Transverse colon (tissue), 4 donors: ENCODE measurements at regions not wholly inside any gene's neighbourhood (a gene's known extent, or its start where the extent isn't known, plus 50 kb on each side); places are given as distances from the start of the nearest gene placed in this dataset.

Experiments used
- DNase-seq: peaks from one replicate; pipeline ENCODE4 v3.0.0-alpha.2; 2019
- H3K27ac ChIP-seq, 4 donors: fragments of 200-600 bp; sonication (generic); 2 replicates each; pipeline ENCODE4 v1.5.1; 2016 to 2018; ENCODE audit warnings: inconsistent platforms in 4 of 4
- H3K27me3 ChIP-seq: fragments of 200-600 bp; sonication (generic); 2 replicates; pipeline ENCODE4 v1.5.1; 2017; ENCODE audit warnings: inconsistent platforms
- H3K36me3 ChIP-seq, 4 donors: fragments of 200-600 bp; sonication (generic); 2 replicates each; pipeline ENCODE4 v1.5.1; 2017 to 2019; ENCODE audit warnings: inconsistent platforms in 4 of 4
- H3K4me1 ChIP-seq, 4 donors: fragments of 200-600 bp; sonication (generic); 2 replicates each; pipeline ENCODE4 v1.5.1; 2017 to 2020; ENCODE audit warnings: inconsistent platforms in 4 of 4
- H3K4me3 ChIP-seq, 4 donors: fragments of 200-600 bp; sonication (generic); 1 replicate in 1 of 4; 2 replicates in 3 of 4; pipeline versions ENCODE4 v1.5.1 to v1.6.1; 2017 to 2019; ENCODE audit warnings: inconsistent platforms in 4 of 4
- H3K9me3 ChIP-seq, 2 donors: fragments of 200-600 bp; sonication (generic); 2 replicates each; pipeline ENCODE4 v1.5.1; 2017 to 2019; ENCODE audit warnings: inconsistent platforms in 2 of 2
- EP300 ChIP-seq: sonication (generic); formaldehyde crosslinking; IDR thresholded peaks from one replicate; pipeline ENCODE4 v1.6.1; 2017; ENCODE audit warnings: antibody characterized with exemption, low read depth
- POLR2A ChIP-seq: fragments of 450-650 bp; IDR thresholded peaks from one replicate; pipeline ENCODE4 v1.6.1; 2016; ENCODE audit warnings: antibody characterized with exemption, mild to moderate bottlenecking, moderate library complexity
- POLR2AphosphoS5 ChIP-seq, 3 donors: sonication (generic); formaldehyde crosslinking; IDR thresholded peaks; one replicate each; pipeline ENCODE4 v1.6.1; 2016; ENCODE audit warnings: antibody characterized with exemption in 3 of 3
- WGBS, 2 donors: methylation state at CpG; one replicate each; pipeline ENCODE4 v1.1.5; 2018; ENCODE audit warnings: low coverage in 1 of 2; 5-methylcytosine and 5-hydroxymethylcytosine counted together
- in situ Hi-C, 4 donors: fragments of 200-750 bp; cut with MboI; loops; one replicate each; pipeline versions ENCODE4 v1.15.0 to v1.15.1; 2017; ENCODE audit warnings: low sequenced_read_pairs in 3 of 4, low pct_ligation_motif_present in 1 of 4, low pct_unique_long_range_greater_than_20kb in 1 of 4
- intact Hi-C: fragments of 100-400 bp; cut with DNase I; formaldehyde crosslinking; loops from one replicate; pipeline ENCODE4 v1.15.1; 2023; ENCODE audit warnings: low total_unique reads
- TF ChIP-seq, protein P1 (sequence below), 5 experiments: fragments of 200-600 bp in 3 of 5; fragments of 450-650 bp in 2 of 5; sonication (generic) in 3 of 5; IDR thresholded peaks; 1 replicate in 2 of 5; 2 replicates in 3 of 5; pipeline ENCODE4 v1.5.1; 2016 to 2017; ENCODE audit warnings: antibody characterized with exemption in 5 of 5, inconsistent platforms in 3 of 5, mild to moderate bottlenecking in 2 of 5, moderate library complexity in 1 of 5

DNA sequence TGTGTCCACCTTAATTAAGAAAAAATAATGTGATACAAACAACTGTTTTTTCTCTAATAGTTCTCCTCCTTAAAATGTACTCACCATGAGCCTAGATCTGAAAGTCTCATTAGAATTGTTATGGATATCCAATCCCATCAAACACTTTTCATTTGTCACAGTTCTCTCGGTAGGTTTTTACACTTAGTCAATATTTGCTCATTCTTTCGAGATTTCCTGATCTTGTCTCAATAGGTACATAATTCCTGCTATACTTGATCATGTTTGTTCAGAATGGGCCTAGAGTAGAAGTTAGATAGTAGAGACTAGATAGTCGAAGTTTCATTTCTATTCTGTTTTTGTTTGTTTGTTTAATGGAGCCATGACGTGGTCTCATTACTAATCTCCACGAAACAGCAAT, 2005.7 kb downstream of the NCAM2 start:
- no peaks in the 10 kb centered on the region for H3K27me3 ChIP-seq
- H3K27ac ChIP-seq, result no peak overlapping the region
- intact Hi-C loops, result no loop called here
- TF ChIP-seq POLR2AphosphoS5 (IDR thresholded peaks at IDR 0.05) (no peak), EP300 (no peak), POLR2A (no peak)
- TF ChIP-seq, protein P1, sequence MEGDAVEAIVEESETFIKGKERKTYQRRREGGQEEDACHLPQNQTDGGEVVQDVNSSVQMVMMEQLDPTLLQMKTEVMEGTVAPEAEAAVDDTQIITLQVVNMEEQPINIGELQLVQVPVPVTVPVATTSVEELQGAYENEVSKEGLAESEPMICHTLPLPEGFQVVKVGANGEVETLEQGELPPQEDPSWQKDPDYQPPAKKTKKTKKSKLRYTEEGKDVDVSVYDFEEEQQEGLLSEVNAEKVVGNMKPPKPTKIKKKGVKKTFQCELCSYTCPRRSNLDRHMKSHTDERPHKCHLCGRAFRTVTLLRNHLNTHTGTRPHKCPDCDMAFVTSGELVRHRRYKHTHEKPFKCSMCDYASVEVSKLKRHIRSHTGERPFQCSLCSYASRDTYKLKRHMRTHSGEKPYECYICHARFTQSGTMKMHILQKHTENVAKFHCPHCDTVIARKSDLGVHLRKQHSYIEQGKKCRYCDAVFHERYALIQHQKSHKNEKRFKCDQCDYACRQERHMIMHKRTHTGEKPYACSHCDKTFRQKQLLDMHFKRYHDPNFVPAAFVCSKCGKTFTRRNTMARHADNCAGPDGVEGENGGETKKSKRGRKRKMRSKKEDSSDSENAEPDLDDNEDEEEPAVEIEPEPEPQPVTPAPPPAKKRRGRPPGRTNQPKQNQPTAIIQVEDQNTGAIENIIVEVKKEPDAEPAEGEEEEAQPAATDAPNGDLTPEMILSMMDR (IDR thresholded peaks at IDR 0.05), result no peak
- DNase-seq, result no peak
- H3K4me3 ChIP-seq, result no peak overlapping the region
- H3K36me3 ChIP-seq, result no peaks in the 10 kb centered on the region
- in situ Hi-C loops, result no loop called here
- no peaks in the 10 kb centered on the region for H3K9me3 ChIP-seq
- WGBS, 2 donors, result 36 to 53% methylated on average over 5 of the region's 5 CpGs
- H3K4me1 ChIP-seq, result no peaks in the 10 kb centered on the region

GRCh38 chr21:23008601-23009202, 2010.5 kb downstream of the NCAM2 start:
- Histone ChIP-seq H3K36me3 (no peaks in the 10 kb centered on the region), H3K9me3 (no peaks in the 10 kb centered on the region), H3K27ac (no peak overlapping the region), H3K4me3 (no peak overlapping the region), H3K27me3 (no peaks in the 10 kb centered on the region), H3K4me1 (no peaks in the 10 kb centered on the region)
- in situ Hi-C loops, result no loop called here
- TF ChIP-seq, protein P1 (IDR thresholded peaks at IDR 0.05), result no peak
- no peak for TF ChIP-seq POLR2A
- TF ChIP-seq POLR2AphosphoS5 (IDR thresholded peaks at IDR 0.05), result no peak
- no peak for TF ChIP-seq EP300
- WGBS, 2 donors, result 67 to 70% methylated on average over 6 of the region's 6 CpGs
- no peak for DNase-seq
- intact Hi-C loops, result no loop called here

GRCh38 chr21:23009360-23009759, 2011.2 kb downstream of the NCAM2 start:
- H3K9me3 ChIP-seq, result no peaks in the 10 kb centered on the region
- 40 to 48% methylated on average over 3 of the region's 3 CpGs for WGBS, 2 donors

DNA sequence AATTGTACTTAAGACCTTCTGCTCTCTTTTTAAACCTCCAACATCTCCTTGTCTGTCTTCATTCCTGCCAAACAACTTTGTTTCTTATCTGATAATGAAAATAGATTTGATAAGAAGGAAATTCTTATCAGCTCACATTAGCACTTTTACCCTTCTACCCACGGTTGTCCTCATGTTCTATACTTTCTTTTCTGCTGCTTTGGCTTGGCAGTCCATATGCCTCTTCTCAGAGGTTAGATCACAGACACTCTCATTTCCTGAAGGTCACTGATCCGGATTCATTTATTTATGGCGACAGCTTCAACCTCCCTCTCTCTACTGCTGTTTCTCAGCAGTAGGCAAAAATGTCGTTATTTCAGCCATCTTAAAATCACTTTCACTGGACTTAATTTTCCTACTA, 2015.8 kb downstream of the NCAM2 start:
- in situ Hi-C loops, result no loop called here
- intact Hi-C loops, result no loop called here
- WGBS, 2 donors, result 38 to 55% methylated on average over 4 of the region's 4 CpGs

More at GRCh38 chr21:23009360-23009759, 2011.2 kb downstream of the NCAM2 start:
- no peaks in the 10 kb centered on the region for H3K27me3 ChIP-seq
- no peaks in the 10 kb centered on the region for H3K4me1 ChIP-seq
- no peak for DNase-seq
- no peak overlapping the region for H3K4me3 ChIP-seq
- no peak for TF ChIP-seq EP300
- TF ChIP-seq, protein P1 (IDR thresholded peaks at IDR 0.05), result no peak
- TF ChIP-seq POLR2A, result no peak
- no peak for TF ChIP-seq POLR2AphosphoS5 (IDR thresholded peaks at IDR 0.05)
- in situ Hi-C loops, result no loop called here
- H3K27ac ChIP-seq, result no peak overlapping the region
- H3K36me3 ChIP-seq, result no peaks in the 10 kb centered on the region
- intact Hi-C loops, result no loop called here

More for the DNA sequence above, 2015.8 kb downstream of the NCAM2 start:
- Histone ChIP-seq H3K9me3 (no peaks in the 10 kb centered on the region), H3K27ac (no peak overlapping the region), H3K4me3 (no peak overlapping the region), H3K4me1 (no peaks in the 10 kb centered on the region), H3K27me3 (no peaks in the 10 kb centered on the region), H3K36me3 (no peaks in the 10 kb centered on the region)
- TF ChIP-seq POLR2AphosphoS5 (IDR thresholded peaks at IDR 0.05) (no peak), EP300 (no peak), POLR2A (no peak)
- TF ChIP-seq, protein P1 (IDR thresholded peaks at IDR 0.05), result no peak
- no peak for DNase-seq
